ENCODE measurements at regions not wholly inside any gene's neighbourhood (a gene's known extent, or its start where the extent isn't known, plus 50 kb on each side); places are given as distances from the start of the nearest gene placed in this dataset.

GRCh38 chr15:69586721-69587120, 134.1 kb downstream of the RPLP1 start:
- no peak for TF ChIP-seq CTCF (IDR thresholded peaks at IDR 0.05)
- ATAC-seq (ENCODE audit: low FRiP score) (no peak), DNase-seq (ENCODE audit: low spot score) (no peak)

DNA sequence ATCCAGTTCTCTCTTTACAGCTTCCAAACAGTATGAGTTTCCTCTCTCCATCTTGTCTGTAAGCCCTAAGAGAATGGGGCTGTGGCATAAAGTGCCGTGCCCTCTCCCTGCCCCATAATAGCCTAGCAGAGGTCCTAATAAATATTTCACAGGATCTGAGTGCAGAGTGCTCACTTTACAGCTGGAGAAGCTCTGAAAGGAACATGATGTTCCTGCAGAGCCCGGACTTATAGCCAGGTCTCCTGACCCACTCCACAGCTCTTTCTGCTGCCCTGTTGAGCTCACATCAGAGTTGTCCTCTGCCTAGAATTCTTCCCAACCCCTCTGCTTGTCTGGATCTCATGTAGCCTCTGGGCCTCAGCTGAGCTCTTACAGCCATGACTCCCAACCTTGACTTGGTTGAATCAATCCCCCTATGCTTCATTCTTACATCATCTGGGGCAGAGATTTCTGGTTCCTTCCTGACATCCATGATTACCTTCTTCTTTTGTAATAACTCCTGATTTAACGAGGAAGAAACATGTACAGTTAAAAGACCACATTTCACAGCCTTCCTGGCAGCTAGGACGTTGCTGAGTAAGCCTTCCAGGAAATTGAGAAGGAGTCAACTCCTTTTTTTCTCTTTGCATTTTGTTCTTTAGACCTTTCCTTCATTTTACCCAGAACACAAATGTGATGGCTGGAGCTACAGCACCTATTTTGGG, 135.3 kb downstream of the RPLP1 start:
- ATAC-seq (ENCODE audit: low FRiP score) (no peak), DNase-seq (ENCODE audit: low spot score) (no peak)
- no peak for TF ChIP-seq CTCF (IDR thresholded peaks at IDR 0.05)

DNA sequence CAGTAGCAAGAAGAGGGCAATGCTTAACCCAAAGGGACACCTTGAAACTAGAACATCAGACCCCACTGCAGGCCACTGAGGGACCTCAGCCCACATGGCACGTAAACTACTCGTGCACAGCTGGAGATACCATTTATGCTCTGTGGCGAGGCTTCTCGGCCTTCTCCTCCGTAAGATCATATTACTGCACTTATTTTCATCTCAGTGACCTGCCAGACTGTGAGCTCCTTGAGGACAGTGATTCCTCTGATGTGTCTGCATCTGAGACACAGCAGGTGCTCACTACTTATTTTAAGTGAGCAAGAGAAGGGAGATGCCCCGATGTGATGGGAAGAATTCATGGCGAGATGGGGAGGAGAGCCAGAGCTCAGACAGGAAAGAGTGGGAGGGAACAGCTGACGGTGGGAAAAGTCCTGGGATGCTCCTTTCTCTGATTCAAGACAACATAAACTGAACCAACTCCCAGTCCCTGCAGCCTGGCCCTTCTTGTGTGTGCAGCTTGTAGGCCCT, 137.6 kb downstream of the RPLP1 start:
- DNase-seq (ENCODE audit: low spot score) = no peak
- no peak for ATAC-seq (ENCODE audit: low FRiP score)
- no peak for TF ChIP-seq CTCF (IDR thresholded peaks at IDR 0.05)

DNA sequence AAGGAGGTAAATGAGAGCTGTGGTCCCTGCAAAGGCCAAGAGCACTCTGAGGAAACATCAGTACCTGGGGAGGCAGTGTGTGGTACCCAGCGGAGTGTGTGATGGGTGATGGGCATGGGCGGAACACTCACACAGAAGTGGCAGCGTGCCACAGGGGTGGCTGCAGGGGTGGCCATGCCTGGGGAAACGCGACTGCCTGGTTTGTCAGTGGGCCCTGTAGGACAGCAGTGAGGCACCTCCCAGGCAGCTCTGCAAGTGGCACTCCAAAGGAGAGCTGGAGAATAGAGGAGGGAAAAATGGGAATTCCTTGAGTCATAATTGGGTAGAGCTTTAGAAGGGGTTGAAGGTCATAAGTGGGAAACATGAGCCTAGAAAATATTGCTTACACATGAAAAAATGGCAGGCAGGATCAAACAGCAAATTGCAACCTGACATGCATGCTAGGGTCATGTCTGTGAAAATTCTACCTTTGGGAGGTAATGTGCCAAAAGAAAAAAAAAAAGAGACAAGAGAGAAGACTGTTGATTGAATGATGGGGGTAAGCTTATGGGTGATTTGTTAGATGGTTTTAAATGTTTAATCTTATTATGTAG, 138.4 kb downstream of the RPLP1 start:
- TF ChIP-seq CTCF (IDR thresholded peaks at IDR 0.05) = no peak
- DNase-seq (ENCODE audit: low spot score) (no peak), ATAC-seq (ENCODE audit: low FRiP score) (no peak)

GRCh38 chr15:69591905-69592508, 139.4 kb downstream of the RPLP1 start:
- ATAC-seq (ENCODE audit: low FRiP score) = no peak
- no peak for DNase-seq (ENCODE audit: low spot score)
- TF ChIP-seq CTCF (IDR thresholded peaks at IDR 0.05) = no peak

GRCh38 chr15:69592954-69593353, 140.3 kb downstream of the RPLP1 start:
- no peak for TF ChIP-seq CTCF (IDR thresholded peaks at IDR 0.05)
- ATAC-seq (ENCODE audit: low FRiP score) (no peak), DNase-seq (ENCODE audit: low spot score) (no peak)
